HCT116 (cell line): ENCODE measurements at regions not wholly inside any gene's neighbourhood (a gene's known extent, or its start where the extent isn't known, plus 50 kb on each side); places are given as distances from the start of the nearest gene placed in this dataset.

Source experiments
- ATAC-seq: fragments of 200-7000 bp; cut with Tn5 transposase; 2 replicates; pipeline ENCODE4 v1.9.1; 2020; ENCODE audit warnings: mild to moderate bottlenecking, moderate library complexity
- BruUV-seq: library from RNA; stranded (reverse); fragments of 400-500 nt; replicated peaks from 2 replicates; lab custom pipeline; 2021; lab: Mats Ljungman, UMichigan
- CTCF ChIA-PET: fragments of 300-600 bp; sonication (Branson Sonifier 250); formaldehyde crosslinking; loops from one replicate; lab custom pipeline; 2021; ENCODE audit warnings: antibody characterized with exemption; lab: Charles Lee
- POLR2A ChIA-PET: fragments of 300-600, 350-600 bp; sonication (Branson Sonifier 250); formaldehyde crosslinking; loops from one replicate; lab custom pipeline; 2021; ENCODE audit warnings: antibody characterized with exemption; lab: Charles Lee
- RAD21 ChIA-PET, 2 experiments: fragments of 300-600 bp; sonication (Branson Sonifier 250); formaldehyde crosslinking; loops; one replicate each; lab custom pipeline; 2023; ENCODE audit warnings: low total read pairs in 2 of 2; ENCODE audit not compliant: uncharacterized antibody in 2 of 2, unreplicated experiment in 2 of 2, low non-redundant PET in 1 of 2; lab: Charles Lee
- DNase-seq: peaks from one replicate; pipeline ENCODE4 v3.0.0-alpha.2; 2010; ENCODE audit warnings: low read depth, low spot score
- H2AFZ ChIP-seq: fragments of 200-600 bp; shearing (Covaris generic), sonication (generic); 2 replicates; pipeline ENCODE4 v1.6.1; 2017; ENCODE audit warnings: low read depth, mixed run types, mixed read lengths, antibody characterized with exemption, low read length; ENCODE audit not compliant: poor library complexity, severe bottlenecking
- H3K27ac ChIP-seq: 2 replicates; pipeline ENCODE4 v1.5.1; 2012; ENCODE audit warnings: low read depth, low read length
- H3K27me3 ChIP-seq: fragments of 200-600 bp; sonication (generic); 2 replicates; pipeline ENCODE4 v1.6.1; 2016; ENCODE audit warnings: mixed run types, low read length, mixed read lengths; ENCODE audit not compliant: insufficient read depth
- H3K36me3 ChIP-seq, 2 experiments: fragments of 200-500 bp in 1 of 2; fragments of 200-600 bp in 1 of 2; sonication (Bioruptor generic) in 1 of 2; sonication (generic) in 1 of 2; 2 replicates each; pipeline versions ENCODE4 v1.5.1 to v1.6.1; 2014 to 2016; ENCODE audit warnings: low read length in 2 of 2, inconsistent platforms in 1 of 2, mixed read lengths in 1 of 2, mixed run types in 1 of 2; ENCODE audit not compliant: insufficient read depth in 2 of 2, control insufficient read depth in 1 of 2
- H3K4me1 ChIP-seq, 2 experiments: fragments of 200-600 bp in 1 of 2; sonication (generic) in 1 of 2; 2 replicates each; pipeline versions ENCODE4 v1.5.1 to v1.6.1; 2012 to 2017; ENCODE audit warnings: low read length in 2 of 2, inconsistent platforms in 1 of 2, mild to moderate bottlenecking in 1 of 2, mixed read lengths in 1 of 2, mixed run types in 1 of 2, moderate library complexity in 1 of 2; ENCODE audit not compliant: insufficient read depth in 2 of 2, control insufficient read depth in 1 of 2
- H3K4me2 ChIP-seq: fragments of 200-600 bp; sonication (generic); 2 replicates; pipeline ENCODE4 v1.6.1; 2017; ENCODE audit warnings: mixed run types, low read length, mixed read lengths
- H3K4me3 ChIP-seq, 2 experiments: fragments of 200-600 bp in 1 of 2; sonication (generic) in 1 of 2; replicated peaks in 1 of 2; 2 replicates each; pipeline ENCODE4 v1.5.1; 2011 to 2016; ENCODE audit warnings: low read length in 2 of 2, control low read depth in 1 of 2, low read depth in 1 of 2, mild to moderate bottlenecking in 1 of 2, mixed read lengths in 1 of 2, mixed run types in 1 of 2
- H3K79me2 ChIP-seq: fragments of 200-600 bp; sonication (generic); 2 replicates; pipeline ENCODE4 v1.6.1; 2017; ENCODE audit warnings: mild to moderate bottlenecking, mixed run types, low read length, moderate library complexity, mixed read lengths; ENCODE audit not compliant: insufficient read depth
- H3K9ac ChIP-seq: fragments of 200-600 bp; sonication (generic); 2 replicates; pipeline ENCODE4 v1.6.1; 2016; ENCODE audit warnings: low read length, mixed read lengths
- H3K9me2 ChIP-seq: fragments of 200-600 bp; sonication (generic), shearing (Covaris generic); 2 replicates; pipeline ENCODE4 v1.6.1; 2017; ENCODE audit warnings: mixed run types, mild to moderate bottlenecking, moderate library complexity; ENCODE audit not compliant: insufficient read depth
- H3K9me3 ChIP-seq, 2 experiments: fragments of 200-500 bp in 1 of 2; fragments of 200-600 bp in 1 of 2; sonication (Bioruptor generic) in 1 of 2; sonication (generic) in 1 of 2; 2 replicates each; pipeline ENCODE4 v1.6.1; 2014 to 2017; ENCODE audit warnings: low read length in 2 of 2, mixed read lengths in 2 of 2, inconsistent platforms in 1 of 2, low read depth in 1 of 2, mild to moderate bottlenecking in 1 of 2, mixed run types in 1 of 2, moderate library complexity in 1 of 2; ENCODE audit not compliant: control insufficient read depth in 1 of 2, insufficient read depth in 1 of 2
- H4K20me1 ChIP-seq: fragments of 200-600 bp; sonication (generic), shearing (Covaris generic); 2 replicates; pipeline ENCODE4 v1.6.1; 2017; ENCODE audit warnings: mixed run types, mild to moderate bottlenecking, moderate library complexity; ENCODE audit not compliant: insufficient read depth
- EGR1 ChIP-seq: IDR thresholded peaks from 2 replicates; pipeline ENCODE4 v1.6.1; 2012; ENCODE audit warnings: low read depth
- TCF7L2 ChIP-seq: IDR thresholded peaks from 2 replicates; pipeline ENCODE4 v1.7.0; 2011; ENCODE audit warnings: borderline replicate concordance, inconsistent platforms; ENCODE audit not compliant: insufficient read depth, insufficient read length; ENCODE audit errors: extremely low read depth
- ZNF274 ChIP-seq: fragments of 200-500 bp; sonication (Bioruptor generic); IDR thresholded peaks from 2 replicates; pipeline ENCODE4 v1.6.1; 2014; ENCODE audit warnings: mild to moderate bottlenecking, low read depth, low read length, inconsistent platforms
- intact Hi-C: fragments of 100-400 bp; cut with micrococcal nuclease; formaldehyde crosslinking; loops from 2 replicates; pipeline ENCODE4 v1.10.0; 2022
- TF ChIP-seq, protein P1 (sequence below): IDR thresholded peaks from 2 replicates; pipeline ENCODE4 v1.6.1; 2012
- TF ChIP-seq, protein P2 (sequence below): IDR thresholded peaks from 2 replicates; pipeline ENCODE4 v1.6.1; 2012; ENCODE audit warnings: low read depth
- TF ChIP-seq, protein P3 (sequence below): IDR thresholded peaks from 2 replicates; pipeline ENCODE4 v1.6.1; 2011; ENCODE audit warnings: mild to moderate bottlenecking, low read length, moderate library complexity; ENCODE audit not compliant: insufficient replicate concordance; ENCODE audit errors: extremely low read depth

DNA sequence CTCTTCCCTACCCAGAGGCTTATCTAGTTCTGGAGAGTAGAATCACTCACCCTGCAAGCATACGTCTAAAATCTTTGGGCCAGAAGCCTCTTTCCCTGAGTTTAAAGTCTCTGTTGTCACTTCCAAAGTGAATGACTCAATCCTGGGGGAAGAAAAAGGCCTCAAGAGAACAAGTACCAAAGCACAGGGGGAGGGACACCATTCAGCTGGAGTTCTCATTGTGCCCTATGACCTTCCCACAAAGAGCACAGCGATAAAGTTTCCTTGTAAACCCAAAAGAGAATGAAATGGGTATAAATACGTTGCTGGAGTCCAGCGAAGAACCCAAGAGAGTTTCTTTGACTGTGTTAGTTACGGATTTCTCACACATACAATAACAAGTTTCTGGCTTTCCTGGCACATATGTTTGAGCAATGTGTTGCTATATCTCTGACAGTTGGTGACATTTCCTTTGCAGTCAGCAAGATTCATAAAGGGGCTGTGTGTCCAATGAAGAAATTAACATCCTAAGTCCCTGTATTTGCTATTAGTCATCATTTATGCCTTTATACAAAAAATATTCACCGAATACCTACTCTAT is 107.3 kb upstream of the PTPRG start:
- ChIA-PET CTCF (no interaction called here), RAD21 (no interaction called here), POLR2A (no interaction called here)
- no TSS peak for BruUV-seq
- no peak overlapping the region for H3K4me3 ChIP-seq
- no peak overlapping the region for H2AFZ ChIP-seq
- H3K79me2 ChIP-seq, result no peaks in the 10 kb centered on the region
- H3K4me1 ChIP-seq, result no peaks in the 10 kb centered on the region
- intact Hi-C loops, result no loop called here
- no peaks in the 10 kb centered on the region for H3K9me2 ChIP-seq
- TF ChIP-seq TCF7L2, result no peak
- DNase-seq (no peak), ATAC-seq (no peak)
- H3K9me3 ChIP-seq, result no peaks in the 10 kb centered on the region
- no peaks in the 10 kb centered on the region for H3K27me3 ChIP-seq
- H3K9ac ChIP-seq, result no peak overlapping the region
- no peaks in the 10 kb centered on the region for H4K20me1 ChIP-seq
- no peak overlapping the region for H3K27ac ChIP-seq
- no peaks in the 10 kb centered on the region for H3K36me3 ChIP-seq
- no peak overlapping the region for H3K4me2 ChIP-seq

DNA sequence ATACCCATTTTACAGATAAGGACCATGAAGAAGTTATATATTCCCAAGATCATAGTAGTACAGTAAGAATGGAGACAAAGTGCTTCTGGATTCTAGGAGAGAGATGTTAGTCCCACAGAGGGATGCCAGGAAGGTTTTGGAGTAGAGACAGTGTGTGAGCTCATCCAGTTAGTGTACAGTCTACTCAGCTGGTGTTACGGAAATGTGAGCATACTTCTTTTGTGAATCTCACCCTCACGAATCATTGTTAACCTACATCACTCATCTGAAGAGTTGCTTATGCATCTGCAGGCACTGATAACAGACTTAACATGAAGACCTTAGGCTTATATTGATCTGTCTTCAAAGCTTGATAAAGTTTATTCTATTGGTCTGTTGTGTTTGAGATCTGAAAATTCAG is 106.6 kb upstream of the PTPRG start:
- intact Hi-C loops, result no loop called here
- no peak overlapping the region for H3K4me2 ChIP-seq
- ChIA-PET POLR2A (no interaction called here), CTCF (no interaction called here), RAD21 (no interaction called here)
- DNase-seq (no peak), ATAC-seq (no peak)
- no peaks in the 10 kb centered on the region for H4K20me1 ChIP-seq
- no peak overlapping the region for H3K9ac ChIP-seq
- no peak overlapping the region for H3K4me3 ChIP-seq
- H3K9me2 ChIP-seq, result no peaks in the 10 kb centered on the region
- H3K27me3 ChIP-seq, result no peaks in the 10 kb centered on the region
- H3K36me3 ChIP-seq, result no peaks in the 10 kb centered on the region
- no peak overlapping the region for H3K27ac ChIP-seq
- BruUV-seq, result no TSS peak
- H2AFZ ChIP-seq, result no peak overlapping the region
- no peaks in the 10 kb centered on the region for H3K79me2 ChIP-seq
- no peaks in the 10 kb centered on the region for H3K4me1 ChIP-seq
- H3K9me3 ChIP-seq, result no peaks in the 10 kb centered on the region
- no peak for TF ChIP-seq EGR1
- TF ChIP-seq, protein P1, sequence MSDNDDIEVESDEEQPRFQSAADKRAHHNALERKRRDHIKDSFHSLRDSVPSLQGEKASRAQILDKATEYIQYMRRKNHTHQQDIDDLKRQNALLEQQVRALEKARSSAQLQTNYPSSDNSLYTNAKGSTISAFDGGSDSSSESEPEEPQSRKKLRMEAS, result no peak
- TF ChIP-seq, protein P2, sequence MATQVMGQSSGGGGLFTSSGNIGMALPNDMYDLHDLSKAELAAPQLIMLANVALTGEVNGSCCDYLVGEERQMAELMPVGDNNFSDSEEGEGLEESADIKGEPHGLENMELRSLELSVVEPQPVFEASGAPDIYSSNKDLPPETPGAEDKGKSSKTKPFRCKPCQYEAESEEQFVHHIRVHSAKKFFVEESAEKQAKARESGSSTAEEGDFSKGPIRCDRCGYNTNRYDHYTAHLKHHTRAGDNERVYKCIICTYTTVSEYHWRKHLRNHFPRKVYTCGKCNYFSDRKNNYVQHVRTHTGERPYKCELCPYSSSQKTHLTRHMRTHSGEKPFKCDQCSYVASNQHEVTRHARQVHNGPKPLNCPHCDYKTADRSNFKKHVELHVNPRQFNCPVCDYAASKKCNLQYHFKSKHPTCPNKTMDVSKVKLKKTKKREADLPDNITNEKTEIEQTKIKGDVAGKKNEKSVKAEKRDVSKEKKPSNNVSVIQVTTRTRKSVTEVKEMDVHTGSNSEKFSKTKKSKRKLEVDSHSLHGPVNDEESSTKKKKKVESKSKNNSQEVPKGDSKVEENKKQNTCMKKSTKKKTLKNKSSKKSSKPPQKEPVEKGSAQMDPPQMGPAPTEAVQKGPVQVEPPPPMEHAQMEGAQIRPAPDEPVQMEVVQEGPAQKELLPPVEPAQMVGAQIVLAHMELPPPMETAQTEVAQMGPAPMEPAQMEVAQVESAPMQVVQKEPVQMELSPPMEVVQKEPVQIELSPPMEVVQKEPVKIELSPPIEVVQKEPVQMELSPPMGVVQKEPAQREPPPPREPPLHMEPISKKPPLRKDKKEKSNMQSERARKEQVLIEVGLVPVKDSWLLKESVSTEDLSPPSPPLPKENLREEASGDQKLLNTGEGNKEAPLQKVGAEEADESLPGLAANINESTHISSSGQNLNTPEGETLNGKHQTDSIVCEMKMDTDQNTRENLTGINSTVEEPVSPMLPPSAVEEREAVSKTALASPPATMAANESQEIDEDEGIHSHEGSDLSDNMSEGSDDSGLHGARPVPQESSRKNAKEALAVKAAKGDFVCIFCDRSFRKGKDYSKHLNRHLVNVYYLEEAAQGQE, result no peak
- no peak for TF ChIP-seq ZNF274
- TF ChIP-seq, protein P3, sequence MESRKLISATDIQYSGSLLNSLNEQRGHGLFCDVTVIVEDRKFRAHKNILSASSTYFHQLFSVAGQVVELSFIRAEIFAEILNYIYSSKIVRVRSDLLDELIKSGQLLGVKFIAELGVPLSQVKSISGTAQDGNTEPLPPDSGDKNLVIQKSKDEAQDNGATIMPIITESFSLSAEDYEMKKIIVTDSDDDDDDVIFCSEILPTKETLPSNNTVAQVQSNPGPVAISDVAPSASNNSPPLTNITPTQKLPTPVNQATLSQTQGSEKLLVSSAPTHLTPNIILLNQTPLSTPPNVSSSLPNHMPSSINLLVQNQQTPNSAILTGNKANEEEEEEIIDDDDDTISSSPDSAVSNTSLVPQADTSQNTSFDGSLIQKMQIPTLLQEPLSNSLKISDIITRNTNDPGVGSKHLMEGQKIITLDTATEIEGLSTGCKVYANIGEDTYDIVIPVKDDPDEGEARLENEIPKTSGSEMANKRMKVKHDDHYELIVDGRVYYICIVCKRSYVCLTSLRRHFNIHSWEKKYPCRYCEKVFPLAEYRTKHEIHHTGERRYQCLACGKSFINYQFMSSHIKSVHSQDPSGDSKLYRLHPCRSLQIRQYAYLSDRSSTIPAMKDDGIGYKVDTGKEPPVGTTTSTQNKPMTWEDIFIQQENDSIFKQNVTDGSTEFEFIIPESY, result no peak
